Panc1 (cell line): ENCODE measurements at regions not wholly inside any gene's neighbourhood (a gene's known extent, or its start where the extent isn't known, plus 50 kb on each side); places are given as distances from the start of the nearest gene placed in this dataset.

Experiments
- POLR2AphosphoS5 ChIP-seq: IDR thresholded peaks from 2 replicates; pipeline ENCODE4 v1.6.1; 2012; ENCODE audit warnings: mild to moderate bottlenecking, low read depth, low read length, moderate library complexity
- SIN3A ChIP-seq: IDR thresholded peaks from 2 replicates; pipeline ENCODE4 v1.6.1; 2012; ENCODE audit warnings: low read depth, mild to moderate bottlenecking, low read length, moderate library complexity, borderline replicate concordance; ENCODE audit not compliant: insufficient read depth

- TF ChIP-seq POLR2AphosphoS5 (no peak), SIN3A (no peak)
These were observed 111.5 kb upstream of the BASP1 start for GRCh38 chr5:17105744-17106418.
